CD4-positive, alpha-beta T cell treated with Interleukin-6 for 4 hours (primary cell): ENCODE measurements at regions not wholly inside any gene's neighbourhood (a gene's known extent, or its start where the extent isn't known, plus 50 kb on each side); places are given as distances from the start of the nearest gene placed in this dataset.
"Not testable (repeated sequence)": the region's sequence is repeated elsewhere in the genome, so short reads cannot be mapped to it uniquely, and the experiment has no call there.

Experiments used
- DNase-seq: peaks from one replicate; pipeline ENCODE4 v3.0.0-alpha.2; 2020; ENCODE audit warnings: mixed read lengths

GRCh38 chr9:41367301-41367700 lies 178.2 kb upstream of the ZNG1F start:
- not testable (repeated sequence) for DNase-seq

GRCh38 chr9:41361790-41362189 lies 172.7 kb upstream of the ZNG1F start:
- not testable (repeated sequence) for DNase-seq

GRCh38 chr9:41359116-41359515 lies 170.0 kb upstream of the ZNG1F start:
- DNase-seq, result peak; percentile 51

GRCh38 chr9:41358682-41359081 lies 169.6 kb upstream of the ZNG1F start:
- peak; percentile 80 for DNase-seq

- DNase-seq, result not testable (repeated sequence)
Observed at GRCh38 chr9:41357918-41358404, 168.8 kb upstream of the ZNG1F start.

- DNase-seq, result not testable (repeated sequence)
Observed at GRCh38 chr9:41357350-41357748, 168.2 kb upstream of the ZNG1F start.

- peak; percentile 80 for DNase-seq
Observed at GRCh38 chr9:41356588-41357349, 167.7 kb upstream of the ZNG1F start.

- not testable (repeated sequence) for DNase-seq
Observed at GRCh38 chr9:41355712-41356450, 166.8 kb upstream of the ZNG1F start.

GRCh38 chr9:41354978-41355377 lies 165.9 kb upstream of the ZNG1F start:
- DNase-seq, result peak; percentile 5

GRCh38 chr9:41354060-41354934 lies 165.2 kb upstream of the ZNG1F start:
- peak; percentile 7 for DNase-seq

- not testable (repeated sequence) for DNase-seq
Observed at GRCh38 chr9:41353026-41353425, 163.9 kb upstream of the ZNG1F start.

- DNase-seq, result not testable (repeated sequence)
Observed at GRCh38 chr9:41352390-41352789, 163.3 kb upstream of the ZNG1F start.

GRCh38 chr9:41347893-41348292 lies 158.8 kb upstream of the ZNG1F start:
- DNase-seq, result not testable (repeated sequence)

- not testable (repeated sequence) for DNase-seq
Observed at GRCh38 chr9:41332562-41332961, 143.4 kb upstream of the ZNG1F start.

GRCh38 chr9:41321277-41321676 lies 132.2 kb upstream of the ZNG1F start:
- DNase-seq, result not testable (repeated sequence)

GRCh38 chr9:41308953-41309352 lies 119.8 kb upstream of the ZNG1F start:
- DNase-seq, result not testable (repeated sequence)

- DNase-seq, result not testable (repeated sequence)
Observed at GRCh38 chr9:41285744-41286143, 96.6 kb upstream of the ZNG1F start.

GRCh38 chr9:41280299-41281238 lies 91.5 kb upstream of the ZNG1F start:
- not testable (repeated sequence) for DNase-seq

GRCh38 chr9:41279437-41279836 lies 90.3 kb upstream of the ZNG1F start:
- DNase-seq, result not testable (repeated sequence)

GRCh38 chr9:41279033-41279432 lies 89.9 kb upstream of the ZNG1F start:
- not testable (repeated sequence) for DNase-seq

- peak; percentile 74 for DNase-seq
Observed at GRCh38 chr9:41273549-41274267, 84.6 kb upstream of the ZNG1F start.
